ENCODE measurements at regions not wholly inside any gene's neighbourhood (a gene's known extent, or its start where the extent isn't known, plus 50 kb on each side); places are given as distances from the start of the nearest gene placed in this dataset.

DNA sequence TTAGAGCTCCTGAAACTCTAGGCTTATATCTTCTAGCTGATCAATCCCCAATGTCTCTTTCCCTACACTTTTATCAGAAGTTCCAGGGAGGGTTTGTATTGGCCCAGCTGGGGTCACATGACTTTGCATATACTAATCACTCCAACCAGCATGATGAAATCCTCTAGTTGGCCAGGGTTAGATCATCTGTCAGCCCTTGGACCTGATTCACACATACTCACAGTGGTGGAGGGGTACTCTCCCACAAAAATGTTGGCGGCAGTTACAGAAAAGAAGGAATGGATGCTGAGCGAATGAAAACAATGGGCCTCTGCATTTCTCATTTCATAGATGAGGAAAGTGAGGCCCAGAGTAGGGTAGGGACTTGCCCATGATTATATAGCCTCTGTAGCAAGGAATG lies 151.1 kb downstream of the PJA1 start:
- CTCF ChIA-PET: no interaction called here
- SMC1A ChIA-PET (ENCODE audit: uncharacterized antibody, unreplicated experiment): no interaction called here
- 63% methylated on average over 2 of the region's 2 CpGs for WGBS (ENCODE audit: insufficient coverage, insufficient replicate concordance, low lambda C conversion rate, missing lambda C conversion rate)
- FAIRE-seq (no peak), ATAC-seq (no peak), DNase-seq (ENCODE audit: low read depth, low spot score) (no peak)
- POLR2A ChIA-PET: no interaction called here
- no peaks in the 10 kb centered on the region; a peak in 1 of 4 replicates for H3K36me3 ChIP-seq (ENCODE audit: control insufficient read depth in 2 of 2, insufficient read depth in 2 of 2, low read length in 1 of 2)
- no peak overlapping the region for H3K9ac ChIP-seq (ENCODE audit: control insufficient read depth, insufficient read depth, low read length)
- no peak overlapping the region for H3K4me3 ChIP-seq
- H4K20me1 ChIP-seq (ENCODE audit: control insufficient read depth, insufficient read depth): no peaks in the 10 kb centered on the region
- H3K27me3 ChIP-seq (replicated peaks in 1 of 2; ENCODE audit: control insufficient read depth in 2 of 2, insufficient read depth in 2 of 2, low read length in 1 of 2): no peaks in the 10 kb centered on the region
- no peaks in the 10 kb centered on the region for H3K79me2 ChIP-seq (ENCODE audit: control insufficient read depth, insufficient read depth, low read length)
- H3K4me1 ChIP-seq (ENCODE audit: control insufficient read depth, insufficient read depth, low read length): no peaks in the 10 kb centered on the region
- H2AFZ ChIP-seq (ENCODE audit: control insufficient read depth, low read depth, low read length): no peak overlapping the region
- TF ChIP-seq CBX5 (IDR thresholded peaks at IDR 0.05; ENCODE audit: low read depth) (no peak), CHD4 (IDR thresholded peaks at IDR 0.05) (no peak), GATAD2B (conservative IDR thresholded peaks at IDR 0.05; ENCODE audit: low read depth) (no peak), SUZ12 (IDR thresholded peaks at IDR 0.05; ENCODE audit: unreplicated experiment) (no peak), SP1 (IDR thresholded peaks at IDR 0.05; ENCODE audit: low read depth, low read length) (no peak), POLR2A (IDR thresholded peaks at IDR 0.05; ENCODE audit: low read depth, low read length) (no peak), ZSCAN29 (IDR thresholded peaks at IDR 0.05) (no peak), NR2C1 (IDR thresholded peaks at IDR 0.05) (no peak), IKZF1 (conservative IDR thresholded peaks at IDR 0.05) (no peak)
- TF ChIP-seq, protein P1, sequence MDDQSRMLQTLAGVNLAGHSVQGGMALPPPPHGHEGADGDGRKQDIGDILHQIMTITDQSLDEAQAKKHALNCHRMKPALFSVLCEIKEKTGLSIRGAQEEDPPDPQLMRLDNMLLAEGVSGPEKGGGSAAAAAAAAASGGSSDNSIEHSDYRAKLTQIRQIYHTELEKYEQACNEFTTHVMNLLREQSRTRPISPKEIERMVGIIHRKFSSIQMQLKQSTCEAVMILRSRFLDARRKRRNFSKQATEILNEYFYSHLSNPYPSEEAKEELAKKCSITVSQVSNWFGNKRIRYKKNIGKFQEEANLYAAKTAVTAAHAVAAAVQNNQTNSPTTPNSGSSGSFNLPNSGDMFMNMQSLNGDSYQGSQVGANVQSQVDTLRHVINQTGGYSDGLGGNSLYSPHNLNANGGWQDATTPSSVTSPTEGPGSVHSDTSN (IDR thresholded peaks at IDR 0.05; ENCODE audit: insufficient replicate concordance, low read depth, low read length): no peak
- TF ChIP-seq, protein P2, sequence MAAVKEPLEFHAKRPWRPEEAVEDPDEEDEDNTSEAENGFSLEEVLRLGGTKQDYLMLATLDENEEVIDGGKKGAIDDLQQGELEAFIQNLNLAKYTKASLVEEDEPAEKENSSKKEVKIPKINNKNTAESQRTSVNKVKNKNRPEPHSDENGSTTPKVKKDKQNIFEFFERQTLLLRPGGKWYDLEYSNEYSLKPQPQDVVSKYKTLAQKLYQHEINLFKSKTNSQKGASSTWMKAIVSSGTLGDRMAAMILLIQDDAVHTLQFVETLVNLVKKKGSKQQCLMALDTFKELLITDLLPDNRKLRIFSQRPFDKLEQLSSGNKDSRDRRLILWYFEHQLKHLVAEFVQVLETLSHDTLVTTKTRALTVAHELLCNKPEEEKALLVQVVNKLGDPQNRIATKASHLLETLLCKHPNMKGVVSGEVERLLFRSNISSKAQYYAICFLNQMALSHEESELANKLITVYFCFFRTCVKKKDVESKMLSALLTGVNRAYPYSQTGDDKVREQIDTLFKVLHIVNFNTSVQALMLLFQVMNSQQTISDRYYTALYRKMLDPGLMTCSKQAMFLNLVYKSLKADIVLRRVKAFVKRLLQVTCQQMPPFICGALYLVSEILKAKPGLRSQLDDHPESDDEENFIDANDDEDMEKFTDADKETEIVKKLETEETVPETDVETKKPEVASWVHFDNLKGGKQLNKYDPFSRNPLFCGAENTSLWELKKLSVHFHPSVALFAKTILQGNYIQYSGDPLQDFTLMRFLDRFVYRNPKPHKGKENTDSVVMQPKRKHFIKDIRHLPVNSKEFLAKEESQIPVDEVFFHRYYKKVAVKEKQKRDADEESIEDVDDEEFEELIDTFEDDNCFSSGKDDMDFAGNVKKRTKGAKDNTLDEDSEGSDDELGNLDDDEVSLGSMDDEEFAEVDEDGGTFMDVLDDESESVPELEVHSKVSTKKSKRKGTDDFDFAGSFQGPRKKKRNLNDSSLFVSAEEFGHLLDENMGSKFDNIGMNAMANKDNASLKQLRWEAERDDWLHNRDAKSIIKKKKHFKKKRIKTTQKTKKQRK (IDR thresholded peaks at IDR 0.05; ENCODE audit: low read depth, low read length): no peak
- TF ChIP-seq, protein P3, sequence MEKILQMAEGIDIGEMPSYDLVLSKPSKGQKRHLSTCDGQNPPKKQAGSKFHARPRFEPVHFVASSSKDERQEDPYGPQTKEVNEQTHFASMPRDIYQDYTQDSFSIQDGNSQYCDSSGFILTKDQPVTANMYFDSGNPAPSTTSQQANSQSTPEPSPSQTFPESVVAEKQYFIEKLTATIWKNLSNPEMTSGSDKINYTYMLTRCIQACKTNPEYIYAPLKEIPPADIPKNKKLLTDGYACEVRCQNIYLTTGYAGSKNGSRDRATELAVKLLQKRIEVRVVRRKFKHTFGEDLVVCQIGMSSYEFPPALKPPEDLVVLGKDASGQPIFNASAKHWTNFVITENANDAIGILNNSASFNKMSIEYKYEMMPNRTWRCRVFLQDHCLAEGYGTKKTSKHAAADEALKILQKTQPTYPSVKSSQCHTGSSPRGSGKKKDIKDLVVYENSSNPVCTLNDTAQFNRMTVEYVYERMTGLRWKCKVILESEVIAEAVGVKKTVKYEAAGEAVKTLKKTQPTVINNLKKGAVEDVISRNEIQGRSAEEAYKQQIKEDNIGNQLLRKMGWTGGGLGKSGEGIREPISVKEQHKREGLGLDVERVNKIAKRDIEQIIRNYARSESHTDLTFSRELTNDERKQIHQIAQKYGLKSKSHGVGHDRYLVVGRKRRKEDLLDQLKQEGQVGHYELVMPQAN (conservative IDR thresholded peaks at IDR 0.05): no peak
- H3K27ac ChIP-seq (ENCODE audit: control insufficient read depth, insufficient read depth): no peak overlapping the region
- no peaks in the 10 kb centered on the region for H3K9me3 ChIP-seq (replicated peaks; ENCODE audit: control insufficient read depth, insufficient read depth, low read length)
- intact Hi-C loops (cut with micrococcal nuclease; ENCODE audit: unreplicated experiment): no loop called here
- no TSS peak for BruUV-seq (replicated peaks)
- H3K4me2 ChIP-seq (ENCODE audit: control insufficient read depth, insufficient read depth): no peak overlapping the region
- in situ Hi-C loops (cut with MboI): no loop called here
- RAD21 ChIA-PET (ENCODE audit: unreplicated experiment): no interaction called here

All from GM12878 (cell line).